GM12864 (cell line): ENCODE measurements at regions not wholly inside any gene's neighbourhood (a gene's known extent, or its start where the extent isn't known, plus 50 kb on each side); places are given as distances from the start of the nearest gene placed in this dataset.

Source experiments
- DNase-seq: peaks from one replicate; pipeline ENCODE4 v3.0.0-alpha.2; 2011; ENCODE audit warnings: low read depth
- H3K4me3 ChIP-seq: 2 replicates; pipeline ENCODE4 v1.5.1; 2011; ENCODE audit warnings: mild to moderate bottlenecking, low read depth, low read length, control low read depth
- CTCF ChIP-seq: IDR thresholded peaks from 2 replicates; pipeline ENCODE4 v1.5.1; 2011; ENCODE audit warnings: low read depth, mild to moderate bottlenecking, moderate library complexity, low read length, control low read depth, inconsistent platforms; ENCODE audit errors: missing control alignments

GRCh38 chr2:239793086-239793485 lies 232.1 kb downstream of the NDUFA10 start:
- no peak overlapping the region for H3K4me3 ChIP-seq
- no peak for TF ChIP-seq CTCF
- DNase-seq = no peak

- H3K4me3 ChIP-seq = no peak overlapping the region
- DNase-seq = no peak
- no peak for TF ChIP-seq CTCF
Observed at GRCh38 chr2:239792405-239793084, 232.6 kb downstream of the NDUFA10 start.

GRCh38 chr2:239791526-239792404 lies 233.4 kb downstream of the NDUFA10 start:
- H3K4me3 ChIP-seq = no peak overlapping the region
- TF ChIP-seq CTCF = no peak
- DNase-seq = no peak

GRCh38 chr2:239790721-239791120 lies 234.4 kb downstream of the NDUFA10 start:
- TF ChIP-seq CTCF = no peak
- no peak for DNase-seq

GRCh38 chr2:239790313-239790712 lies 234.8 kb downstream of the NDUFA10 start:
- DNase-seq = no peak
- H3K4me3 ChIP-seq = no peak overlapping the region
- no peak for TF ChIP-seq CTCF

More at GRCh38 chr2:239790721-239791120, 234.4 kb downstream of the NDUFA10 start:
- H3K4me3 ChIP-seq = no peak overlapping the region

- TF ChIP-seq CTCF = no peak
- no peak for DNase-seq
- H3K4me3 ChIP-seq = no peak overlapping the region
Observed at GRCh38 chr2:239789711-239790110, 235.4 kb downstream of the NDUFA10 start.
